ENCODE measurements at regions not wholly inside any gene's neighbourhood (a gene's known extent, or its start where the extent isn't known, plus 50 kb on each side); places are given as distances from the start of the nearest gene placed in this dataset.

GRCh38 chr18:54100466-54100865 is 124.0 kb downstream of the MBD2 start:
- TF ChIP-seq, protein P1, sequence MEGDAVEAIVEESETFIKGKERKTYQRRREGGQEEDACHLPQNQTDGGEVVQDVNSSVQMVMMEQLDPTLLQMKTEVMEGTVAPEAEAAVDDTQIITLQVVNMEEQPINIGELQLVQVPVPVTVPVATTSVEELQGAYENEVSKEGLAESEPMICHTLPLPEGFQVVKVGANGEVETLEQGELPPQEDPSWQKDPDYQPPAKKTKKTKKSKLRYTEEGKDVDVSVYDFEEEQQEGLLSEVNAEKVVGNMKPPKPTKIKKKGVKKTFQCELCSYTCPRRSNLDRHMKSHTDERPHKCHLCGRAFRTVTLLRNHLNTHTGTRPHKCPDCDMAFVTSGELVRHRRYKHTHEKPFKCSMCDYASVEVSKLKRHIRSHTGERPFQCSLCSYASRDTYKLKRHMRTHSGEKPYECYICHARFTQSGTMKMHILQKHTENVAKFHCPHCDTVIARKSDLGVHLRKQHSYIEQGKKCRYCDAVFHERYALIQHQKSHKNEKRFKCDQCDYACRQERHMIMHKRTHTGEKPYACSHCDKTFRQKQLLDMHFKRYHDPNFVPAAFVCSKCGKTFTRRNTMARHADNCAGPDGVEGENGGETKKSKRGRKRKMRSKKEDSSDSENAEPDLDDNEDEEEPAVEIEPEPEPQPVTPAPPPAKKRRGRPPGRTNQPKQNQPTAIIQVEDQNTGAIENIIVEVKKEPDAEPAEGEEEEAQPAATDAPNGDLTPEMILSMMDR (IDR thresholded peaks at IDR 0.05; ENCODE audit: low read depth, low read length) = no peak
- no peak for TF ChIP-seq EZH2phosphoT487 (IDR thresholded peaks at IDR 0.05; ENCODE audit: low read depth)
